CD4-positive, alpha-beta T cell treated with Interleukin-15 for 4 hours (primary cell): ENCODE measurements at regions not wholly inside any gene's neighbourhood (a gene's known extent, or its start where the extent isn't known, plus 50 kb on each side); places are given as distances from the start of the nearest gene placed in this dataset.
"Not testable (repeated sequence)": the region's sequence is repeated elsewhere in the genome, so short reads cannot be mapped to it uniquely, and the experiment has no call there.

ENCODE experiments used
- DNase-seq: peaks from one replicate; pipeline ENCODE4 v3.0.0-alpha.2; 2020; ENCODE audit warnings: low spot score

DNA sequence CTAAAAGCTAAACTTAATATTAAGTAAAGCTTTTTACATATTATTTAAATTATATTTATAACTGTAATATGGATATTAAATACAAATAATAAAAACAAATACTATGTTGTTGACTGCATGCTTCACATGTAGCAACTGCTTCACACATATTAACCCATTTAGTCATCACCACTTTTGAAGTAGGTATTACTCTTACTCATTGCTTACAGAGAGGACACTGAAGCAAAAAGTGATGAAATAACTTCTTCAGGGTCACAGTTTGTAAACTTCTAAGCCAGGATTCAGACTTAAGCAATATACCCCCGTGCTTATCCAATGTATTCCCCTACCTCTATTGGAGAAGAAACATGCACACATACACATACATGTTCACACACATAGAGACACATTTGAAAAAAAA, 166.6 kb downstream of the DKK2 start:
- no peak for DNase-seq

GRCh38 chr4:106868381-106869035, 167.6 kb downstream of the DKK2 start:
- no peak for DNase-seq

- no peak for DNase-seq
These were observed 171.9 kb downstream of the DKK2 start for GRCh38 chr4:106864231-106864630.

DNA sequence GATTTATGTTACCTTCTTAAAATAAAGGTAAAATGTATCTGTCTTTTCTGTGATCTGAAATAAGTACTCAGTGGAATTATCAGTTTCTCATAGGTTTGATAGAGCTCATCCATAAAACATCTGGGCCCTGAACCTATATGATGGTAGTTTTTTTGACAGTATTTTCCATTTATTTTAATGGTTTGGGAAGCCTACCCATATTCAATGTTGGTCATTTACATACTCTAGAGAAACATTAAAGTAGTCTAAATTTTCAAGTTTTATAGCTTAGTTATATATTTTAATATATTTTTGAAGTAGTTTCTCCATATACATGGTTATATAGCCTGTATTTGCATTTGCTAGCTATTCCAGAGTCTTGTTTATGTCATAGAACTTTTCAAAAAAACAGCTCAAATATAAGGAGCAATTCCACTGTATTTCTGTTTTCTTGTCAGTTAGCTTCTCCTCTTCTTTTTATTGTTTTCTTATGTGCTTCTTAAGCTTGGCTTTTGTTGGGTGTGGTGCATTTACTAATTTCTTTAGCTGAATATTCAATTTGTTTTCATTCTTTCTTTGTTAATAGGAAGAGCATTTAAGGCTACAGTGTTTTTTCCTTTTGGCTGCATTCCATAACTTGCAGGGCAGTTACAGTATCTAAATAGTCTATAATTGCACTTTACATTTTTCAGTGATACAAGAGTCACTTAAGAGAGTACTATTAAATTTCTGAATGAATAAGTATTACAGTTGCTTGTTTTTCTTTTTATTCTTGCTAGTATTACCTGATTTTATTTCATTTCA, 181.4 kb downstream of the DKK2 start:
- no peak for DNase-seq

DNA sequence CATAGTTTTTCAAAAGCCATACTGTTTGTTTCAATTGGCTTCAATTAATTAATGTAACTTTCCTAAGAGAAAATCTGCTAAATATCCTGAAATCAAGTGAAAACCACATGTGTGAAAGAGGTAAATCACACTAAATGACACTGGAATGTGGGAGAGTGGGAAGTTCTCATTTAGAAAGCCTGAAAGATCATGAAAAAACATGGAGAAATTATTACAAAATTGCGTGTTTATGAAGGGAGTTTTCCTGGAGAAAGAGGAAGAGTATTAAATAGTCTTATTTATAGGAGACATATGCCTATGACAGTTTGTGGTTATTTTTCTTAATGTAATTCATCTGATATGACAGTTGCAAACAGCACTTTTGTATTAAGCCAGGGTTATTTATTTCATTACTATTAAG, 183.7 kb downstream of the DKK2 start:
- no peak for DNase-seq

DNA sequence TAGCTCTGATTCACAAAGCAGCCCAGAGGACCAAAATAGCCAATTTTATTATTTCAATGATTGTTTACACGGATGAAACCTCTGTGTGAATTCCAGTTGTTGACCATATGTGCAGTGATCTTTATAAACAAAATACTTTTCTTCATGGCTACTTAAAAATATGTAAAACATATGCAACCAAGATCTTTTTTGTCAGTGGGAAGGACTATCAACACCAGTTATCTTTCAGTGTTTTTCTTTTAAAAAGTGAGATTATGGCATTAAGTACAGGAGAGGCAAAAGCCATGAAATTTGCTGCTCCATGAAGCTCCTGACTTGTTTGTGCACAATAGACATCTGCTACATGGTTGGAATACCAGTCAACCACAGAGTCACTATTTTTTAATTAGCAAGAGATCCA, 184.4 kb downstream of the DKK2 start:
- DNase-seq = no peak

DNA sequence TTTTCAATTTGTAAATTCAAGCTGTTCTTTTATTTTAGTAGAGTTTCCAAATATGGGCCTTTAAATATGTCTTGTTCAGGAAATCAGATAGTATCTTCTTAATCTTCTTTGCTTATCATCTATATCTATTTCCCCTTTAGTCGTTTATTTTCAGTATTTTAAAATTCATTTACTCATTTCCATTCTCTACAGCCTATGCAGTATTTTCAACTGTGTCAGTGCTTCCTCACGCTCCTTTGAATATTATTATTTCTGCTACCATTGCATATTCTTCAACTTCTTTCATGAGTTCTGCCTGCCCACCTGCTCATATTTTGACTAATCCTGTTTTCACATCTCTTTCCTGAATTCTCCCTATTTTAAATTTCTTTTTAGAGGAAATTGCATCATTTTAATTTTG, 185.4 kb downstream of the DKK2 start:
- no peak for DNase-seq

DNA sequence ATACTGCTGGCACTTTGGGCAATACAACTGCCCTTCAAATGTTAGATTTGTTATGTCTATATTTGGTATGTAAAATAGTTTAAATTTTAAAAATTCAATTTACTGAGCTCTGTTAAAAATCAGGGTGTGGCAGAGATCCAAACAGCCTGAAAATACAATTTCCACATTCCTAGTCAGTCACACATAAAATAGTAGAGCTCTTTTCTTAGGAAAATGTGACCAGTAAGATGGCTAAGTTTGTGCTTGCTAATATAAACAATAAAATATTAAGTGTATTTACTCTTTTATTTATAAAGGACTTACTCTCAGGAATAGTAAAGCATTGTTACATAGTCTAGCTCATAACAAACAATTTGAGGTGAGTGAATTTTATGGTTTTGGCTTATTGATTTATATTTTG, 200.2 kb downstream of the DKK2 start:
- DNase-seq = no peak

GRCh38 chr4:106830879-106831278, 205.2 kb downstream of the DKK2 start:
- DNase-seq = no peak

DNA sequence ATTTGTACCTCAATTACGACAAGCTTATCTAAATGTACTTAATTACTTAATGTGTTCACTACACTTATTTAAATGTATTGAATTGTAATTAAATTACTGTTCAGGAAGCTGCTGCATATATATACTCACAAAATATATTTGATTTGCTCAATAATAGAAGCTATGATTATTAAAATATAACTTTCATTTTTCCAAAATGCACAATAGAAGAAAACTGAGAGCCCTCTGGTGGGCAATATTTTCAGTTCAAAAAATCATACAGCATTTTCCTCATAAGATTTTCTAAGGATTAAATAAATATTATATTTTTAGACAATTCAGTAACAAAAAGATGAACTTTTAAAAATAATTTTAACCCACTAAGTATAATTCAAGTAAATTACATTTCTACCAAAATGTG, 217.3 kb downstream of the DKK2 start:
- DNase-seq = no peak

DNA sequence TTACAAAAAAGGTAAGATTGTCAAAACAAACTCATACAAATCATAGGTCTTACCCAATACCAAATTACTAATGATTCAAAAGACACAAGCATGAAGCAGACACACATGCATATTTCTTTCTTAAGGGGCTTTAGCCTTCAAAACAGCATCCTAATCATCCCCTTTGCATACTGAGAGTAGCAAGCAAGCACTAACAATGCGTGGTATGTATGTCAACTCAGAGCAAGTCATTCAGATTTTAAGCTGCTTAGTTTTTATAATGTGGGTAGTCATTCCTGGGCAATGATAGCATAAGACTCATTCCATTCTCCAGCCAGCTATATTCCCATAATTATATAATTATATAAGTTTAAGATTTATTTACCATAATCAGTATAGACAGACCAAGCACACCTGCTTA, 219.6 kb downstream of the DKK2 start:
- no peak for DNase-seq

DNA sequence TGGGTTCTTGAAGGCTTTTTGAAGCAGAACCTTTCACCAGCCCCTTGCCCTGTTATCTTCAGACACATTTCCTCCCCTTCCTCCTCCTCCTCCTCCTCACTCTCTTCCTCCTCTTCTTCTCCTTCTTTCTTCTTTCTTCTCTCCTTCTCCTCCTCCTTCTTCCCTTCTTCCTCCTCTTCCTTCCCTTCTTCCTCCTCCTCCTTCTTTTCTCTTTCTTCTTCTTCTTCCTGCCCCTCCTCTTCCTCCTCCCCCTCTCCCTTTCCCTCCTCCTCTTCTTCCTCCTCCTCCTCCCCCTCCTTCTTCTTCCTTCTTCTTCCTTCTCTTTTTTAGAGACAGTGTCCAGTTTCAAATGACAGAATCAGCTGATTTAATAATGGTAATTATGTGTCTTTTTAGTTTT, 226.0 kb downstream of the DKK2 start:
- DNase-seq = no peak

DNA sequence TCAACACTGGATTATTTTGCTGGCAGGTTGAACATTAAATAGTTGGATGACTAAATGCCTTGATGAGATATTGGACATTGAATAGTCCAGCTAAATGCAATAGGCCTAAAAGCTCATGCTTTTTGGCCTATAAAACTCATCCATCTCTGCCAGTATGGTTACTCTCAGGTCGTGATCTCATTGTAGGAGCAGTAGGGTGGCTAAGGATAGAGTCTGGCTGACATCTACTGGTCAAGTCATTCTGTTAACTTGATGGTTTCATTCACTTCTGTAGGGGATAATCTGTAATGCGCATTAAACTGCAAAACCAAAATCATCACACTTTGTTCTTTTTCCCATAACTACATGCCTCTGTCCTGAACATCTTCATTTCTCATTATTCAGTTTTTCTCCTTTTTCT, 227.0 kb downstream of the DKK2 start:
- no peak for DNase-seq

DNA sequence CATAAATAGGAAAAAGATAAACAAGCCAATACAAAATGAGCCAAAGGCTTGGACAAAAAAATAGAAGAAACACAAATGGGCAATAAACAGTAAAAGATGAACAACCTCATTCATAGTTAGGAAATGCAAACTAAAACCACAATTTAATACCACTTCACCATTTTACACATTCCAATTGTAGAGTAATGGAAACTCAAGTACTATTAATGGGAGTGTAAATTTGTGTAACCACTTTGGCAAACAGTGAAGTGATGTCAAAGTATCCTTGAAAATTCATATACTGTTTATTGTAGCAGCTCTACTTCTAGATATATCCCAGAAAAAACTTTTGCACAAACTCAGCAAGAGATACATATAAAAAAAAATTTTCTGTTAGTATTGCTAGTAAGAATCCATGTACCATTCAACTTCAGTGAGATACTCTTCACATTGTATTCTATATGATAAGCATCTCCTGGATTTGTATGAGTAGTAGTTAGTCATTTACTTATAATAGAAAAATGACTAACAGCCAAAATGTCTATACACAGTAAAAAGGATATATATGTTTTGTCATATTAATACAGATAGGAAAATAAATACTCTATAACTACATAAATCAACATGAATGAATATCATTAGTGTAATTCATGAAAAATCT, 229.8 kb downstream of the DKK2 start:
- DNase-seq = no peak

DNA sequence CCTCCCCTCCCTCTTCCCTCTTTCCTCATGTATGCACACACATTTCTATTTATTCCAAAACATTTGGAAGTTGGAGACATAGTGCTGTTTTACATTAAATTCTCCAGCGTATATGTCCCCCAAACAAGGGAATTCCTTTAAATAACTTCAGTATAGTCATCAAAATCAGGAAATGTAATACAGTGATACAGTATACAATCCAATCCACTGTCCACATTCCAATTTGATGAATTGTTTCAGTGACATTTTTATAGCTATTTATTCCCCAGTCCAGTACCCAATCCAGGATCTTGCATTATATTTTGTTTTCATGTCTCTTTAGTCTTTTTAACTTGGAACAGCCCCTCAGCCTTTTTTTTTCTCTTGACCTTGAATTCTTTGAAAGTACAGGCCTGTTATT, 233.0 kb downstream of the DKK2 start:
- DNase-seq = no peak

- DNase-seq = no peak
These were observed 234.7 kb downstream of the DKK2 start for GRCh38 chr4:106801386-106801785.

- no peak for DNase-seq
These were observed 239.2 kb downstream of the DKK2 start for GRCh38 chr4:106796876-106797275.

- DNase-seq = no peak
These were observed 240.8 kb downstream of the DKK2 start for GRCh38 chr4:106795326-106795725.

- no peak for DNase-seq
These were observed 242.2 kb downstream of the DKK2 start for GRCh38 chr4:106793933-106794332.

GRCh38 chr4:106775636-106776035, 260.5 kb downstream of the DKK2 start:
- no peak for DNase-seq

- DNase-seq = not testable (repeated sequence)
These were observed 262.1 kb downstream of the DKK2 start for GRCh38 chr4:106774055-106774454.

GRCh38 chr4:106773076-106773905, 262.8 kb downstream of the DKK2 start:
- DNase-seq = no peak

DNA sequence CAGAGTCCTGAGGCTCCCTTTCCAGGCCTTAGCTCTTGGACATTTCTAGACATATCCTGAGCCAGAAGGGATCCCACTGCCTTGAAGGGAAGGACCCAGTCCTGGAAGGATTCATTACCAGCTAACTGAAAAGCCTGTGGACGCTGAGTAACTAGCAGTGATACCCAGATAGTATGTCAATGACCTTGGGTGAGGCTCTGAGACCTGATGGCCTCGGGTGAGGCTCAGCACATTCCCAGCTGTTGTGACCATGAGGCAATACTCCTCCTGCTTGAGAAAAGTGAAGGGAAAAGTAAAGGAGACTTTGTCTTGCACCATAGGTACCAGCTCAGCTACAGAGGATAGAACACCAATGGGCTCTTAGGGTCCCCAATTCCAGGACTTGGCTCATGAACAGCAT, 268.1 kb downstream of the DKK2 start:
- DNase-seq = no peak
